ENCODE measurements at regions not wholly inside any gene's neighbourhood (a gene's known extent, or its start where the extent isn't known, plus 50 kb on each side); places are given as distances from the start of the nearest gene placed in this dataset.

- no peak for TF ChIP-seq CTCF (IDR thresholded peaks at IDR 0.05)
- TF ChIP-seq POLR2A (IDR thresholded peaks at IDR 0.05): no peak
Measured at GRCh38 chr4:164617911-164618310, 136.0 kb upstream of the SMIM31 start.
